Stimulated activated CD8-positive, alpha-beta memory T cell treated with anti-CD3 and anti-CD28 coated beads, Interleukin-2, amount 100 ng/mL, for 1 hour (primary cell): ENCODE measurements at regions not wholly inside any gene's neighbourhood (a gene's known extent, or its start where the extent isn't known, plus 50 kb on each side); places are given as distances from the start of the nearest gene placed in this dataset.
"Not testable (repeated sequence)": the region's sequence is repeated elsewhere in the genome, so short reads cannot be mapped to it uniquely, and the experiment has no call there.

Experiments used
- DNase-seq, 2 donors: peaks; one replicate each; pipeline ENCODE4 v3.0.0-alpha.2; 2020; ENCODE audit warnings: low read depth in 2 of 2

- DNase-seq, result no peak
Observed at GRCh38 chr11:82536706-82537105, 197.0 kb downstream of the FAM181B start.

DNA sequence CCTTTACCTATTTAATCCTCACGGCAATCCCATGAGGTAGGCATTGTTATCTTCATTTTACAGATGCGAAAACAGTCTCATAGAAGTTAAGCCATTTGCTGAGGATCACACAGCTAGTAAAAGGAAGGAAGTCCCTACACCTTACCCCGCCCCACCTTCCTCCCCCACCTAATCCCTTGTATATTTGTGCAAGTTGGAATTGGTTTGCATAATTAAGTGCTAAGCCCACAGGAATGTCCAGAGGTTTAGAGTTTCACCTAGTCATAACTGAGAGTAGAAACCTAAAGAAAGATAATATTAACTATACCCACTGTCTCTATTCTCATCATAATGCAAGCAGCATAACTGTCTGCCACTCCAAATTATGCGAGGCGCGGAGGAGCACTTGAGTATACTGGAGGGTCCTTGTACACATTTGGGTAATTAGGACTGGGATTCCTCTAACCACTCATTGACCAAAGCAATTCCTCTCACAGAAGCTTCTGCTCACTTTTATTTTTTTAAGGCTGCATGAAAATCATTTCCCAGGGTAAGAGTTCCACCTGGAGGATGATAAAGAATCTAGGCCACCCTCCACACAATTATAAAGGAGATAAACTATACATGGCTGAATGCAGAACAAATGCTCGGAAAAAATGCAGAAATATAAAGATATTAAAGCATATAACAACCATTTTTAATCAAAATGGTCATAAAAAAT lies 199.9 kb downstream of the FAM181B start:
- DNase-seq, result no peak

GRCh38 chr11:82529936-82530335 lies 203.7 kb downstream of the FAM181B start:
- no peak for DNase-seq

DNA sequence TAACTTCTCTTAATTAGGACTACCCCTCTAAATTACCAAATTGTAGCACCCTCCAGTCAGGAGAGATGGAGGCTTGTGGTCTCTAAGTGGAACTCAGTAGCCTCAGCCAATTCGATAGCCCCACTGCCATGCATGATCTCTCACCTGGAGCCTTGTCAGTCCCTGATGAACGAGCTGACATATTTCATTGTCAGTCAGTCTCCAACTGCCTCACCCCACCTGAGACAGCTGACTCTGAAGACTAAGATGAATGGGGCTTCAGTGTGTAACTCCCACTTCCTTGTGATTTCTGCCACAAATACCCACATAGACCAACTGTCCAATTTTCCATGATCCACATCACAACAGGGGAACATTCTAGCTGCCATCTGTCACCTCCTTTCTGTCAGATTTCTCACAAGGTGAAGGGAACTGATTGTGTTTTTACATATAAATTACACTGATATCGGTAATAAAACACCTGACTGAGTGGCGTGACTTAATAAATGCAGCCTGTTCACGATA lies 206.5 kb downstream of the FAM181B start:
- DNase-seq, result no peak

DNA sequence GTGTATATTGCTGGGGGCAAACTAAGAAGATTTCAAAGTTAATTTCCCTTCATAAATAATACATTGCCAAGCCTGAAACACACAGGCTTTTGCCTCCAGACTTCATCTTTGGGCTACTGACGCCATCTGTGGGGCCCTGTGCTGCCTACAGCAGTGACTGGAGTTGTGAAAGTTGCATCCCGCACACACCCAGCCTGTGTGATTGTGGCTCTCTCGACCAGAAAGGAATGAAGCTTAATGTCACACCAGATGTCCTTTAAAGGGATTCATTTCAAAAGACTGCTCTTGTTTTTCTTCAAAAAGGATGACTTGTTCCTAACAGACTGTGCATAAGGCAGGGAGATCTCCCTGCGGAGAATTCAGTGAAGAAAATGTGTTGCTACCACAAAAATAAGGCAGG lies 210.5 kb downstream of the FAM181B start:
- no peak for DNase-seq

GRCh38 chr11:82521427-82521826 lies 212.2 kb downstream of the FAM181B start:
- no peak for DNase-seq

- DNase-seq, result no peak
Observed at GRCh38 chr11:82507288-82507687, 226.4 kb downstream of the FAM181B start.

- DNase-seq, result no peak
Observed at GRCh38 chr11:82505379-82505778, 228.3 kb downstream of the FAM181B start.

DNA sequence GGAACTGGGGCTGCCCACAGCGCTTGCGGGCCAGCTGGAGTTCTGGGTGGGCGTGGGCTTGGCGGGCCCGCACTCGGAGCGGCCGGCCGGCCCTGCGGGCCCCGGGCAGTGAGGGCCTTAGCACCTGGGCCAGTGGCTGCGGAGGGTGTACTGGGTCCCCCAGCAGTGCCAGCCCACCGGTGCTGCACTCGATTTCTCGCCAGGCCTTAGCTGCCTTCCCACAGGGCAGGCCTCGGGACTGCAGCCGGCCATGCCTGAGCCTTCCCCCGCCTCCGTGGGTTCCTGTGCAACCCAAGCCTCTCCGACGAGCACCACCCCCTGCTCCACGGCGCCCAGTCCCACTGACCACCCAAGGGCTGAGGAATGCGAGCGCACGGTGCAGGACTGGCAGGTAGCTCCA lies 232.5 kb downstream of the FAM181B start:
- DNase-seq, result not testable (repeated sequence)

DNA sequence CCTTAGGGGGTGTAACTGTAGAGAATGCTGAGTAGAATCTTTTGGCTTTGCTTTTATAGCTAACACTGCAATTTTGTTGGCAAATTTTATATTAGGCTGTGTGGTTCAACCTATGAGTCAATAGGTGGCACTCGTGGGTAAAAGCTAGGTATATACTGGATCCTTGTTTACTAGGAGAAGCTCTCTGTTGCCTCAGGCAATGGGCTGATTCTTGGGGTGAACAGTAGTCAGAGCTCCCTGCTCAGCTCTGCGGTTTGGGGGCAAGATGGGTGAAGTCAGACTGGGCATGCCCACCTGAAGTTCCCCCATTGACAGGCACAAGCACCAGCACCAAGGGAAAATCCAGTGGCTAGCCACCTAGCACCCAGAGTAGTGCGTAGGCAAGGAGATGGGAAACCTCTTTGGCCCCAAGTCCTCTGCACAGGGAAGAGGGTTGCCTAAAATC lies 238.7 kb downstream of the FAM181B start:
- no peak for DNase-seq

- DNase-seq, result no peak
Observed at GRCh38 chr11:82474876-82475275, 258.8 kb downstream of the FAM181B start.

DNA sequence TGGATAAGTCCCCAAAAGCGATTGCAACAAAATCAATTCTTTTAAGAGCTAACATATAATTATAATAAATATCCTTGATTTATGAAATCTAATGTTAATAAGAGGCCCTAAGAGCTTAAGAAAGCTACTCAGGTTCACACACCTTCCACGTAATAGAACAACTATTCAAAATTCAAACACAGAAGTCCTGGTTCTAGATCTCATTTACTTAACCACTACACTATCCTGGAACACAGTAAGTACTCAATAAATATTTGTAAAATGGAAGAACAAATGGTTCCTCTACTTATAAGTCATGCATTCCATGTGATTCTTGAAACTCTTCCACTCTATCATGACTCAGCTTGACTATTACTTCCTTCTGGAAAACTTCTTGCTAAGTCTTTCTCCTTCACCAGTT lies 268.2 kb downstream of the FAM181B start:
- DNase-seq, result no peak

GRCh38 chr11:82462608-82463242 lies 270.9 kb downstream of the FAM181B start:
- DNase-seq, result no peak

DNA sequence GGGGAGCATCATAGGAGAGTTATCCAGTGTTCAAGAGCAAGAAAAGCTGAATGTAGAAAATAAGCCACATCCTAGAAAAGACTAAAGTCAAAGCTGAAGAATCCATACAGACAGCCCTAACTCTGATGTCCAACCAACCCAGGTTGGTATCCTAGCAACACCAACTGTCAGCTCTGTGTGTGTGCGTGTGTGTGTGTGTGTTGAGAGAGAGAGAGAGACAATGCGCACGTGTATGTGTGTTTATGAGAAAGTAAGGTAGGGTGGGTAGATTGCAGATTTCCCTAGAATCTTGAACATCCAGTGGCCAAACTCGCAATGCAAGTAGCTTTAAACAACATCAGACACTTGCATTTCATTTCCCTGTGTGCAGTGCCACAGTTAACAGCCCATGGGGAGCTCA lies 274.9 kb downstream of the FAM181B start:
- no peak for DNase-seq

GRCh38 chr11:82458147-82458546 lies 275.5 kb downstream of the FAM181B start:
- DNase-seq, result no peak

DNA sequence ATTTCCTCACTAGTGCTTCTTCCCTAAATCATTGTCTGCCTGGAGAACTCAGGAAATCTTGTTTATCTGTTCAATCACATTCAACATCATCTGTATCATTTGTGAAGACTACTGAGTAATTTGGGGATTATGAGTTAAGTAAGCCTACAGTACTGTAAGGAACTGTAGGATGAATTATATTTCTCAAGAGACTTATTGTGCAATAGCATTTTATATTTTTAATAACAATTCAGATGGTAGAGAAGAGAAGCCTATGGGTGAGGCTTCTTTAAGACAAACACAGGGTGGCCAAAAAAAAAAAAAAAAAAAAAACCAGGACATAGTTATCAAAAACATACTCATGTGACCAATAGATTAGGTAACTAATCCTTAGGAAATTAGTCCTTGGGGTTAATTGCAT lies 282.7 kb downstream of the FAM181B start:
- DNase-seq, result no peak

DNA sequence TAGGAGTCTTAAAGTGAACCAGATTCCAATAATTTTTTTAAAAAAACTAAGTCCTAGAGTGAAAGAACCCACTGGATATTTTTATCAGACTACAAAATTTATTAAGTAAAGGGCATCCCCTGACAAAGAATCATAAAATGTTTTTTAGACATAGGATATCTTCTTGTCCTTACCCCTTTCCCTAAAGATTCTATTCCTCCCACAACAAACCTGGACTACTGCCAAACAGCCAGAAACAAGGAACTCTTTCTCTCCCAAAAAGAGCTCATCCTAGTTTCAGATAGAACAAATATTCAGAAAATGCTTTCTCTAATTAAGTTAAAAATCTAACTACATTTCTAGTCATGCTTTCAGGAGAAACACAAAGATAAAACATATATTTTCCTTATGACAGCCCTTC lies 327.1 kb downstream of the FAM181B start:
- no peak for DNase-seq

GRCh38 chr11:82405421-82405820 lies 328.2 kb downstream of the FAM181B start:
- no peak for DNase-seq

DNA sequence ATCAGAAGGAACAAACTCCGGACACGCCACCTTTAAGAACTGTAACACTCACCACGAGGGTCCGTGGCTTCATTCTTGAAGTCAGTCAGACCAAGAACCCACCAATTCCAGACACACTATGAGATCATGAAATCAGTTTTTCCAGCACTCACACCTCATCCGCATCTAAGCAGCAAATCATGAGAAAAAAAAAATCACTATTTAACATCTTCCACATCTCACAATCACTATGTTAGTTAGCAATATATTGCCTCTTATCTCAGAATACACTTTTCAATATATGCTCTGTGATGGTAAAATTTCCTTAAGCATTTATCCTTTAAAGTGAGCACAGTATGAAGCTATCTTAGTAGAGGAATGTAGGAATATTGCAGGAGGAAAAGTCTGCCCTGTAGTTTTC lies 328.7 kb downstream of the FAM181B start:
- no peak for DNase-seq

- DNase-seq, result no peak
Observed at GRCh38 chr11:82403640-82404305, 329.9 kb downstream of the FAM181B start.

GRCh38 chr11:82398300-82398815 lies 335.3 kb downstream of the FAM181B start:
- DNase-seq, result no peak

GRCh38 chr11:82396639-82397038 lies 337.0 kb downstream of the FAM181B start:
- not testable (repeated sequence) for DNase-seq

DNA sequence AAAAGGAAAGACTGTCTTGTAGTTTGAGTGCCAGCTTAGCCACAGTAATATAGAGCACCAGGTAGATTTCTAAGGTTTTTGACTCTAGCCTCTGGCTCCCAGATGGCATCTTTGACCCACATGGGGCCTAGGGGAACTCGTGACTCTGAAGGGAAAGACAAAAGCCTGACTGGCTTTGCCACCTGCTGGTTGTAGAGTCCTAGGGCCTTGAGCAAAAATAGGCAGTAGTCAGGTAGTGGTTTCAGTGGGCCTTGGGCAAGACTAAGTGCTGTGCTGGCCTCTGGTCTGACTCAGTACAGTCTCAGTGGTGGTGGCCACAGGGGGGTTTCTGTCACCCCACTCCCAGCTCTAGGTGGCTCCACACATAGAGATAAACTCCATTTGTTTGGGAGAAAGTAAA lies 349.4 kb downstream of the FAM181B start:
- DNase-seq, result no peak
